ENCODE measurements at regions not wholly inside any gene's neighbourhood (a gene's known extent, or its start where the extent isn't known, plus 50 kb on each side); places are given as distances from the start of the nearest gene placed in this dataset.

DNA sequence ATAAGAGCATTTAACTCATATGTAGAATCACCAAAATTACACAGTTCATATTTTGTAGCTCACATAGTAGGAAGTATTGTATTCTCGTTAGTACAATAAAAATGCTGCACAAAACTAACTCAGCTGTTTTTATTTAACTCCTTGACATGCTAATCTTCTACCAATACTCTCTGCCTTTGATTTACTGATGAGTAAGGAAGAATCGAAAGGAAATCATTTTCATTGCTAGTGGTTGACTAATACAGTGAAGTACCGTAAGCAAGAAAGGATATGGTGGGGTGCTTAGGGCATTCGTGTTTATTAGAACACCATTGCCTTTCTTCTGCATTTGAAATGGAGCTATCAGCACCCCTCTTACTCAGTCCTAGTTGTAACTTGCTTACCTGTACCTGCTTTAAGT, 1239.1 kb upstream of the TENM3 start:
- no peak for DNase-seq (ENCODE audit: low spot score)

DNA sequence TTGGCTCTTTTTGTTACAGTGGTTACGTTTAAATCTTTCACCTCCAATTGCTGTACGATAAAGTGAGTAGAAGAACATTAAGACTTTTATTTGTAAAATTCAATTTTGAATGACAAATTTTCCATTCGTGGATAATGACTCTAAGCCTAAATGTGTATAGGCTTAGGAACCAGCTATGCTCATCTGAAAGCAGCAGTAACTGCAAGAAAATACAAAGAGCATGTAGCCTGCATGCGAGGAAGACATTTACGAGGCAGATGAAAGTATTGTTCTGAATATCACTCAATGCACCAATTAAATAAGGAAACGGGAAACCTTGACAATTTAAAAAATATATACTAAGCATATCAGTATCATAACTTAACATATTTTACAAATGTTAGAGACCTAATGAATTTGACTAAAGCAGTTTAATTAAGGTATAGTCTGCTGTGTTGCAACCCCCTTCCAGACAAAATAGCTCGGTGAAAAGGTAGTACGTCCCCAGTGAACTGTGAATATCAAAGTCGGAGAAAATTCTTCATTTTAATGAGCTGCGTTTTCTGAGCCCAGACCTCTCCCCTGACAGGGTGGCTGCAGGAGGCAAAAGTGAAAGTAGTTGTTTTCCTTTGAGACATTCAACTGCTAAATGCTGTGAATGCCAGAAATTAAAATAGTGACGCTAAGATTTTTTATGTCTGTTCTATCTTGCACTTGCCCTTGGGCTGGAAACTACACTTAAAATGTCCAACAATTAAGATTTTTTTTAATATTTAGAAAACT, 1236.5 kb upstream of the TENM3 start:
- DNase-seq (ENCODE audit: low spot score): peak; percentile 6

DNA sequence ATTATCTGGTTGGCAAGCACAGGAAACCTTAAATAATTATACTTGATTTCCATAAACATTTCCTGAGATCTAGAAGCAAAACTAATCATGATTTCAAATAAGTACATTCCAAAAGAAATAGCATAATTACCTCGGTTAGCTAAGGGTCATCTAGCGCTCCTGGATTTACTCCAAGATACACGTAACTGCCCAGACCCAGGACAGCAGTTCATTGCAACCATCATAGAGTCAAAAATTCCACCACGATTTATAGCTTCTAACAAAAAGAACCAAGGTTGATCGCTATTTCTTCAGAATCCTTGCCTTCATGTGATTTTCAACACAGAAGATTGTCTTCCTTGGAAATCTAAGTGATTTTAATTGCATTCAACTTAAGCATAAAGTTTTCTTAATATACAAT, 1235.5 kb upstream of the TENM3 start:
- DNase-seq (ENCODE audit: low spot score): peak; percentile 41

DNA sequence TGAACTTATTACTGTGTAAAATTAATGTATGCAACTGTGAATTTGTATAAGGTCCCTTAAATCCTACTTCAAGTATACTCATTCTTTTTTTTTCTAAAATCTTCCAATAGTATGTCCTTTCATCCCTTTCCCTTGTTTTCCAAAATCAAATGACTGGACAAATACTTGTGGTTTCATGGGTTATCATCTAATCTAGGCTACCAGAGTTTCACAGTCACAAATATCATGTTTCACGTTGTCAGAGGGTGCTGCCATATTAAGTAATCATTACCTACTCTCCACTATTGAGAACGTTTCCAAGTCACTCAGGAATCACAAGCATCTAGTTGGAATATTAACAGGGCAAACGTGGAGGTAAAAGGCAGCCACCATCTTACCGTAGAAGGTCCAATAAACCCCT, 1235.0 kb upstream of the TENM3 start:
- DNase-seq (ENCODE audit: low spot score): peak; percentile 95

DNA sequence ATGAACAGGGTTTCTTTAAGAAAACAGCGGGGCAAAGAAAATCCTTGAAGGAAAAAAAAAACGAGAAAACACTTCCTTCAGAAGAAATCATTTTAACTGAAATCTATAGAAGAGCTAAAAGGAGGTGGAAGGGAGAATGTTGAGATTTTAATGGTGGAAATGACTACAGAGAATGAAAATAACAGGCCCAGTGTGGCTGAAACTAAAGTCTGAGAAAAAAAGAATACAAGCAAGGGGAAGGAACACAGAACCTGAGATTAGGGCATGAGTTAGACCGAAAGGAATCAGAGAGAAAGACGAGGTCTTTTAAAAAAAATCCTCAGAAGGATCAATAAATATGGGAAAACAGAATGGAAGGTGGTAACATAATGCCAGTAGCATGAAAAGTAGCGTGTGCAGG, 1230.0 kb upstream of the TENM3 start:
- no peak for DNase-seq (ENCODE audit: low spot score)

DNA sequence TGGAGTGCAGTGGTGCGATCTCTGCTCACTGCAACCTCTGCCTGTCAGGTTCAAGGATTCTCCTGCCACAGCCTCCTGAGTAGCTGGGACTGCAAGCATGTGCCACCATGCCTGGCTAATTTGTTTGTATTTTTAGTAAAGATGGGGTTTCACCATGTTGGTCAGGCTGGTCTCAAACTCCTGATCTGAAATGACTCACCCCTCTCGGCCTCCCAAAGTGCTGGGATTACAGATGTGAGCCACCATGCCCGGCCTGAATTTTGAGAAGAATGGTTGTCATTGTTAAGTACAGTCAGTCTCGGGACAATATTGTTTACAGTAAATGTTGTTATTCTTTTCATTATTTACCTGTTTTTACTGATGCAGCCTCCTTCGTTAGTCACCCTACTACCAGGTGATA, 1226.2 kb upstream of the TENM3 start:
- DNase-seq (ENCODE audit: low spot score): no peak

DNA sequence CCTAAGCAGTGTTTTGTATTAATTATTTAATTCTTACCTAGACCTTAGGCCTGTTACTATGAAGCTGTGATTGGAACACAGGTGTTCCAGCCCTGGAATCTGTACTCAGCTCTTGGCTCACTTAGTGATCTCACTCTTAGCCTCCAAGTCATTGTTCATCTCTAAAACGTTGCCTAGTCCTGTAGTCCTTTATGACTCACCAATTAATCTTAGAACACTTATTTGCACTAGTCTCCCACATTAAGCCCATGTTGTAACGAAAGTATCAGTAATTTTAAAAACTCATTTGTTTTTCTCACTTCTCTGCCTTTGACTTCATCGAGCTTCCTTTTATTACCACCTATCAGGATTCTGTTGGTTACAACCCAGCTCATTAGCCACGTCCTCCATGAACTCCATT, 1224.7 kb upstream of the TENM3 start:
- DNase-seq (ENCODE audit: low spot score): no peak

DNA sequence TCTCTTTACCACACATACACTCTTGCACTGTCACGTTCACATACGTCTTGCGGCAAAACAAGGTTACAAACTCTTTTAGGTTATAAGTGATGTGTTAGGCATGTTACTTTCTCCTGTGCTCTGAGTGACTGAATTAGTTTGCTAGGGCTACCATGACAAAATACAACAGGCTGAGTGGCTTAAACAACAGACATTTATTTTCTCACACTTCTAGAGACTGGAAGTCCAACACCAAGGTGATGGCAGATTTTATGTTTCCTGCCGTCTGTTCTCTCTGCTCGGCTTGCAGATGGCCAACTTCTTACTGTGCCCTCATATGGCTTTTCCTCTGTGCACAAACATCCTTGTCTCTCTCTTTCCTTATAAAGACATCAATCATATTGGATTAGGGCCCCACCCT, 1224.3 kb upstream of the TENM3 start:
- no peak for DNase-seq (ENCODE audit: low spot score)

DNA sequence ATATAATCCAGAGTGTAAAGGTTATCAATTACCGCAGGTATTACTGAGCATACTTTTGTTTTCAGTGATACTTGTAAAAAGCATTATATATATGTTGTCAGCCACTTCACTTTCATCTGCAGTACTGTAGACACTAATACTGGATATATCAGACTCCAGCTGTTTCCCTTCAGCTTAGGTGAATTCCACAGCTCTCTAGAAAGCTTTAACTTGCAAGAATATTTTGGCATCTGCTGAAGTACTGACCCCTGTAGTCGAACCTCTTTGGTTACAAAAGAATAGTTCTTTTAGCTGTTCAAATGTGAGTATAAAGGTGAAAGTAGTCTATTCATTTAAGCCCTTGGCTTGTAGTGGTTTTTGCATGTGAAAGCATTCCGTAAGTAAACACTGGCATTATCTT, 1222.7 kb upstream of the TENM3 start:
- DNase-seq (ENCODE audit: low spot score): no peak

DNA sequence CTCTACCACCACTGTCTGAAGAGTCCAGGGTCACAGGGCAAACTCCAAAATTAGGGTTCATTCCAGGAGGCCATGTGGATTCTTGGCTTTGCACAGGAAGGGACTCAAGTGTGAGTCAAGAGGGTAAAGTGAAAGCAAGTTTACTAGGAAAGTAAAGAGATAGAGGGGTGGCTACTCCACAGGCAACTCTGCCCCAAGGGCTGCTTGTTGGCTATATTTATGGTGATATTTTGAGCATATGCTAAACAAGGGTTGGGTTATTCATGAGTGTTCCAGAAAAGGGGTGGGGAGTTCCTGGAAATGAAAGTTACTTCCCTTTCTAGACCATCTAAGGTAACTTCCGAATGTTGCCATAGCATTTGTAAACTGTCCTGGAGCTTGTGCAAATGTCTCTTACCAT, 1222.0 kb upstream of the TENM3 start:
- DNase-seq (ENCODE audit: low spot score): no peak

DNA sequence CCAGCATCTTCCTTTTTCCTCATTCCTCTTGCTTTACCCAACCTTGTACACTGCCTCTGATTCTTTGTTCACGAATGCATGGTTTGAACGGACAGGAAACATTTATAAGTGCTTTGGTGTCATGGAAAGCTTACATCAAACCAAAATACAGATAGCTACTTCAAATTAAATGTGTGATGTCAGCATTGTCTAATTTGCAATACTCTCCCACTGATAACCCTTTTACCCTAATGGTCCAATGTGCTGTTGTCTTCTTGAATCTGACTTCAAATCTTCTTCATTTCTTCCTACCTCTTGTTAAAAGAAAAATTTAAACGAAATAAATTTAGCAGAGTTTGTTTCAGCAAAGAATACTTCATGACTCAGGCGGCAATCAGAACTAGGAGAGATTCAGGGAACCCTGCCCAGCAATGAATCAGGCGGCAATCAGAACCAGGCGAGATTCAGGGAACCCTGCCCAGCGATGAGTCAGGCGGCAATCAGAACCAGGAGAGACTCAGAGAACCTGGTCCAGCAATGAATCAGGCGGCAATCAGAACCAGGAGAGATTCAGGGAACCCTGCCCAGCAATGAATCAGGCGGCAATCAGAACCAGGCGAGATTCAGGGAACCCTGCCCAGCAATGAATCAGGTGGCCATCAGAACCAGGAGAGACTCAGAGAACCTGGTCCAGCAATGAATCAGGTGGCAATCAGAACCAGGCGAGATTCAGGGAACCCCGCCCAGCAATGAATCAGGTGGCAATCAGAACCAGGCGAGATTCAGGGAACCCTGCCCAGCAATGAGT, 1212.9 kb upstream of the TENM3 start:
- DNase-seq (ENCODE audit: low spot score): peak; percentile 3

DNA sequence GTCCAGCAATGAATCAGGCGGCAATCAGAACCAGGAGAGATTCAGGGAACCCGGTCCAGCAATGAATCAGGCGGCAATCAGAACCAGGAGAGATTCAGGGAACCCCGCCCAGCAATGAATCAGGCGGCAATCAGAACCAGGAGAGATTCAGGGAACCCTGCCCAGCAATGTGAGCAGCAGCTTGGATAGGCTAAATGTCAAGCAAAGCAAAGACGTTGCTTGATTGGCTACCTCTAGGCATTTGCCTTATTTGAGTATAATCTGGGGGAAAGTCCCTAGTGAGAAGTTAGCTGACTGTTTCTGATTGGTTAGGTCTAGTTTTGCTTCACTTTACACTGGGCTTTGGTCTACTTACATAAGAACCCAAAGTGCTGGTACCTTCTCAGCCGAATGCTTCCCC, 1212.2 kb upstream of the TENM3 start:
- no peak for DNase-seq (ENCODE audit: low spot score)

DNA sequence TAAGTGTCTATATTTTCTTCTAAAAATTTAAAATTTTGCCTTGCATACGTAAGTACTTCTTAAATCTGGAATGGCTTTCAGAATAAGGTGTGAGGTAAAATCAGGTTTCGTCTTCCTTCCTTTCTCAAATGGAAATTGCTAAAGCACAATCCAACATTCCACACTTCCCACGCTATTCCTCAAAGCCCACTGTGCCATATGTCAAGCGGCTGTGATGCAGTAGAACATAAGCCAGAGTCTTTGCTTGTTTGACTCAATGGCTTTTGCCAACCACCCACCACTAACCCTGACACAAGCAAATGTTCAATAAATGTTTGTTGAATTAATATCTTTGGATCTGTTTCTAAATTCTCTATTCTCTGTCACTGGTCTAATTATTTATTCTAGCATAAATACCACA, 1199.7 kb upstream of the TENM3 start:
- DNase-seq (ENCODE audit: low spot score): no peak

DNA sequence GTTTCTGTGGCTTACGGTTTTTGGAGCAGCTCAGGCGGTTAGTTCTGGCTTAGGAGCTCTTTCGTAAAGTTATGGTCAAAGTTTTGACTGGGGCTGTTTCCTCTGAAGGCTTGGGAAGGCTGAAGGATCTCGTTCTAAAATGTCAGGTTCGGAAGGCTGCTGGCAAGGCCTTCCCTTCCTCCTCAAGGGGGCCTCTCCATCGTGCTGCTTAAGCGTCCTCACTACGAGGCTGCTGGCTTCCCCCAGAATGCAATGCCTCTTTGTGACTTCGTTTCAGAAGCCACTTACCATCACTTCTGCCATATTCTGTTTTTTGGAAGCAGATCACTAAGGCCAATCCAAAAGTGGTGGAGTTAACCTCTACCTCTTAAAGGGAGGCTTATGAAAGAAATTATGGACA, 1196.4 kb upstream of the TENM3 start:
- no peak for DNase-seq (ENCODE audit: low spot score)

DNA sequence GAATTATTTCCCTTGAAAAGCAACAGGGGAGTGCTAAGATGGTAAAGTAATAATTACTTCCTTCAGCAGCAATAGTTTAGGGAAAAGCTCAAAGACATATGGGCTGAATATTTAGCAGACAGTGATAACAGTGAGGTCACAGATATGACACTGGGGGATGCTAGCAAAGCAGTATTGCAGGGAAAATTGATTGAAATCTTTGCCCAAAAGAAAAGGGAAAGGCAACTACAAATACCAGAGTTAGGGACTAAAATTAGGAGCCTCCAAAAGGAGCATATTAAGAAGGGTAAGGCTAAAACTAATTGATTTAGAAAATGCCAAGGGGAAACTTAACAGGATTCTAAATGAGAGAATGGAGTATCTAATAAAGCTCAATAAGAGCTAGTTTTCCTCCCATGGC, 1191.3 kb upstream of the TENM3 start:
- no peak for DNase-seq (ENCODE audit: low spot score)

DNA sequence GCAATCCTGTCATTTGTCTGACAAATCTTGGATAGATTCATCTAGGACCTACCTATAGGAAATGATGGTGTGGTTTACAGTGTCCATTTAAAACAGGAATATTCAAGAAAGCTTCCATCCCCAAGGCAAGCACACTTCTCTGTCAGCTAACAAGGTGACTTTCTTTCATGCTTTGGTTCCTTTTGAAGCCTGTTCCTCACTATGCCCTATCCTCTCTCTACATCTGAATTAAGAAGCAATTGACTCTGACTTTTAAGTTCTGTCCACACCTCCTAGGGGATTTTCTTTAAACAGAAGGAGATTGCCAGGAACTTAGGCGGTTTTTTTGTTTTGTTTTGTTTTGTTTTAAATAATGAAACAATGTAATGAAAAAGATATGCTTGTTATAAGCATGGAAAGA, 1181.4 kb upstream of the TENM3 start:
- no peak for DNase-seq (ENCODE audit: low spot score)

DNA sequence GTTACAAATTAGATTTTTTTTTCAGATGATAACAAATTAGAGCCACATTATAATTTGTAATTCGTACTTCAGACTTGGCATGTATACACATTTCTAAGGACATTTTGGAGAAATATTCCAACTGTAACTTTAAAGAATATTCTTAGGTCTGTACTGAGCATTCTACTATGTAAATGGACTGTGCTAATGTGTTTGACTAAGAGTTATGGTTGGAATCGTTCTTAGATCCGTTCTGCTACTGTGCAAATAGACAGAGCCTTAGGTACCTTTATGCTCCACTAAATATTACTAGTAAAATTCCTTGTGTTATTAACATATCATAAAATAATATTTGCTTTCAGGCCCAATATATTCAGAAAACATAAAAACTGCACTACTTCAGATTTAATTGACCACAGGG, 1180.0 kb upstream of the TENM3 start:
- DNase-seq (ENCODE audit: low spot score): no peak

DNA sequence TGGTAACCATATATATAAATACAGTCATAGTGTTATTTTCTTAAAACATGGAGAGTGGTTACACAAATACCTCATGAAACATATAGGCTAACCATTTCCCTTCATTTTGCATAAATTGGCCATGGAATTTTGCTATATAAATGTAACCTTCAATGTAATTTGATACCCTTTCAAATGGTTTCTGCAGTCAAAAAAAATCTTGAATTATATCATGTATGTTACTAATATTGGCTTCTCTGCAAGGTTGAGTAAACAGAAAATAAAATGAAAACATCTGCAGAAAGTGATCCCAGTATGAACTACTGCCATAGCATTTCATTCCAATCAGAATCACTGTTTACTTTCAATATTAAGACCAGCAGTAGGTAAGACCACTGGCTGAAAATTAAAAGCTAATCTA, 1165.9 kb upstream of the TENM3 start:
- no peak for DNase-seq (ENCODE audit: low spot score)

DNA sequence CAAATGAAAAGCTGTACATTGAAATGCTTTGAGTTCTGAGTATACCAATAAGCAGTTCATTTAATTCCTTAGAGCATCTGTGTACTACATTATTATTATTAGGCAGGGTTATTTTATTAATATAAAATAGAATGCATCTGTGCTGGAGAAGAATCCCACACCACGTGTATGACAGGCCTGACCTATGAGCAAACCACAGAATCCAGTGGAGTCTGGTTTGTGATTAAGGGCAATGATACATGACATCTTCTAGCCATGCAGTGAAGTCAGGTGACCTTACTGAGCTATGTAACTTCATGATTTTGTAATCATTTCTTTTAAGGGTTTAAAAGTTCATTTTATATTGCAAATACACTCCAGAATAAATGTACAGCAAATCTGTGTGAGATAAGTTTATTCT, 1165.0 kb upstream of the TENM3 start:
- DNase-seq (ENCODE audit: low spot score): peak; percentile 50

DNA sequence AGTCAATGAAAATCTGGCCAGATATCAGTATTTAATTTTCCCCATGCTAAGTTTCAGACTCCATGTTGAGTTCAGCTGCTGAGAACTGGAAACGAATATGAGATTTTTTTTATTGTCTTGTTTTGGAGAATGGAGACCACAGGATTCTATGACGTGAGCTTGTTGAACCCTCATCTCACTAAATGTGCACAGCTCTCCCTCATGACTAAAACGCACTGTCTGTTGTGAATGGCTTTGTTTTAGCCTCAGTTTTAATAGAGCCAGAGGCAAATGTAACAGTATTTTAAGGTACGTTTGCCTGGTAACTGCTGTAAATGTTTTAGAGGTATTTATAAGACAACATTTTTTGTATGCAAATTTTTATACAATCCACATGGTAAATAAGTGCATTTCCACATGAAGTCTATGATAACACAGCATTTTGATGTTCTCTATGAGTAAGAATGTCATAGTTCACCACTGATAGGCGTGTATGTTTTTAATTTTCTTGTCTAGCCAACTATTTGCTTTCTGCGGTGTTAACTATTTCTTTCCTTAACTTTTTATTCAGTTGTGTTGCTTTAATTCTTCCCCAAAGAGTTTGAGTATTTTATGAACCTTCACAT, 1159.3 kb upstream of the TENM3 start:
- DNase-seq (ENCODE audit: low spot score): no peak

DNA sequence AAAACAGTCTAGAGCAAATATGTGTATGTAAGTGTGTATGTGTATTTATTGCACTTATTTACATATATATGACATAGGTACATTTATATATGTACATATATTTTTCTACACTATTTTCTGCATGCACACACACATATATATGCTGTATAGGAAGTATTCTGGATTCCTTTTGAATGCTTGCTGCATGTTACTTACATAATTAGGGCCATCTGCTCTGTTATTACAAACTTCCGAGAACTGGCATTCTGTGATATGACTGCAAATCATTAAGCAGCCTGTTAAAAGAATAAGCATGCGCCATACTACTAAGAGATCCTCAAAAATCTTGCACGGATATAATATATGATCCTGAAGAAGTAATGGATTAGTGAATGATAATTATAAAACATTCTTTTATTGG, 1157.6 kb upstream of the TENM3 start:
- DNase-seq (ENCODE audit: low spot score): no peak

DNA sequence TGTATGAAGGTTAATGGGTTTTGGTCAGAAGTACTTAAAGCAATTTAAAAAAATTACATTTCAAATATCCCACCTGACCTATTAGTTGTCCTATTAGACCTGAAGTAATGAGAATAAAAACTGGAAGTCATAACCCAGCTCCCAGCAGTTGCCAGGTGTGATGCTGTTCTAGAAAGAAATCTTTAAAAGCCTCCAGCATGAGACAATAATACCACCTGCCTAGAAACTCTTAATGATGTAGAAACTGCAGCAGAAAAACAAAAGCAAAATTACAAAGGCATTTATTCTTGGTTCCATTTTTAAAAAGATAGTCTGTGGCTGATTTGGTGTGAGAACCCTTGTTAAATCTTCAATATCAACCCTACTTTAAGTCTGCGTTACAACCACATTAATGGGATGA, 1137.7 kb upstream of the TENM3 start:
- DNase-seq (ENCODE audit: low spot score): no peak

DNA sequence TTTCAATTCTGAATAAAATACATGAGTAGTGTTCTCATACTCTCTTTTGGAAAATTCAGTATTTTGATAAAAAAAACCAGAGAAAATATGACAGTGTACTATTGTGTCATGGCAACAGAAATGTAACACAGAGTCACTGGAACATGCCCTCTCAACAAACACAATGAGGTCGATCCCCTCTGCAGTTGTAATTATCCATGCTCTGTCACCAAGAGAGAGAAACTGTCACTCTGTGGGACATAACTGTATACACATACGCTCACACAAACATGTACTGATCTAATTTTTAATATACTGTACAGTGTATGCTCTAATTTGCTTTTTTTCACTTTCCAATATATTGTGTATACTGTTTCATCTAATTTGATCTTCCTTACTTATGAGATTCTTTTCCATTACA, 1136.8 kb upstream of the TENM3 start:
- no peak for DNase-seq (ENCODE audit: low spot score)

All from kidney tubule cell (primary cell).